NCI-H524 treated with DMSO at 0.1 percent for 48 hours (cell line): ENCODE measurements at regions not wholly inside any gene's neighbourhood (a gene's known extent, or its start where the extent isn't known, plus 50 kb on each side); places are given as distances from the start of the nearest gene placed in this dataset.
"Not testable (repeated sequence)": the region's sequence is repeated elsewhere in the genome, so short reads cannot be mapped to it uniquely, and the experiment has no call there.

Experiments used
- DNase-seq: peaks from one replicate; lab custom pipeline; 2025; lab: John Stamatoyannopoulos, UW

DNA sequence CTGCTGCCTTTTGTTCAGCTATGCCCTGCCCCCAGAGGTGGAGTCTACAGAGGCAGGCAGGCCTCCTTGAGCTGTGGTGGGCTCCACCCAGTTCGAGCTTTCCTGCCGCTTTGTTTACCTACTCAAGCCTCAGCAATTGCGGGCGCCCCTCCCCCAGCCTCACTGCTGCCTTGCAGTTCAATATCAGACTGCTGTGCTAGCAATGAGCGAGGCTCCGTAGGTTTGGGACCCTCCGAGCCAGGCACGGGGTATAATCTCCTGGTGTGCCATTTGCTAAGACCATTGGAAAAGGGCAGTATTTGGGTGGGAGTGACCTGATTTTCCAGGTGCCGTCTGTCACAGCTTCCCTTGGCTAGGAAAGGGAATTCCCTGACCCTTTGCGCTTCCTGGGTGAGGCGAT is 51.9 kb downstream of the DIPK2A start:
- not testable (repeated sequence) for DNase-seq

DNA sequence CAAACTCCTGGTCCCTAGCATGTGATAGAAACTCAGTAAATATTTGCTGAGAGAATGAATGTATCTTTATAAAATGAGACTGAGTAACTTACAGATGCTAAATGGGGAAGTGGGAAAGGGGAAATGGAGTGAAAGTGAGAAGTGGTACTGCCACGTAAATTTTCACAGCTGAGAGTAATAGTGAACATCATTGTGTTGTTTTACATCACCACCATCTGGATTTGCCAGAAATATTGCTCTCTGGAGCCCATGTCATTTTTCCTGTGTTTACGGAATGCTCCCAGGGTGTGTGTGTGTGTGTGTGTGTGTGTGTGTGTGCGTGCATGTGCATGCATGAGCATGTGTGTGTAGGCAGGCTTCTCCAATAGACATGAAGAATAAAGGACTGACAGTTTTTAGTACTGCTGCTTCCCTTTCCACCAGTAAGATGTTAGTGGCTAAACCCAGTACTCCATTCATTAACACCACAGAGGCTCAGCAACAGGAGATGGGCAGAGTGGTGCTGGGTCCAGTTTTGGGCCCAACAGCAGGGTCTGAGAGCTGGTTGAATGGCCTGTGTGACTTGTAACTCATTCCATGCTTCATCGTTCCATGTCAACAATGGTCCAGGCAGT is 57.3 kb downstream of the DIPK2A start:
- no peak for DNase-seq

DNA sequence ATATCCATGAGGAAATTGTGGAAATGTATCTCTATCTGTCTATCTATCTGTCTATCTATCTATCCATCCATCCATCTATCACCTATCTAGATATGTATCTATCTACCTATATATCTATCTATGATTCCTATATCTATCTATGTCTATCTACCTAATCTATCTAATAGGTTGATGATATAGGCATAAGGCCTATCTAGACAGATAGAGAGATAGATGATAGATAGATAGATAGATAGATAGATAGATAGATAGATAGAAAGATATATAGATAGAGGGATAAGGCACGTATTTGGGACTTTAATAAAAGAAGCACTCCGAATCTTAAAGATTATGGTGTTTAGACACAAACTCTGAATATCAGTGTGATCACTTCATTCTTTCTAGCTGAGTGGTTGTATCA is 58.1 kb downstream of the DIPK2A start:
- DNase-seq = no peak

DNA sequence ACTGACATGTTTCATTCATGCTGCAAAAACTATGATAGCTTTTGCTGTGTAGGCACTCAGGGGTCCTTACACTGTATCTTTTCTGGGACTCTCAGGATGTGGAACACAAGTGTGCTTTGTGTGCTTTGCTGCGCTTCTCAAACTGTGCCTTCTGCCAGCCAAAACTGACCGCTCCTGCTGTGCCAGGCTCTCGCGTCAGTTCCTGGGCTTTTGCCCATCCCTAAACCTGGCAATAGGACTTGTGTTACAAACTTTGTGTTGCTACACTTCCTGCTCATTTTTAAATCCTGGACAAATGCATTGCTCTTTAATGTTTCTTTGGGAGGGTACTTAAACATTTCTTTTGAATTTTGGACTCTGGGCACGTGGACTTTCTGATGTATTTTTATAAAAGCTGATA is 60.3 kb downstream of the DIPK2A start:
- no peak for DNase-seq

DNA sequence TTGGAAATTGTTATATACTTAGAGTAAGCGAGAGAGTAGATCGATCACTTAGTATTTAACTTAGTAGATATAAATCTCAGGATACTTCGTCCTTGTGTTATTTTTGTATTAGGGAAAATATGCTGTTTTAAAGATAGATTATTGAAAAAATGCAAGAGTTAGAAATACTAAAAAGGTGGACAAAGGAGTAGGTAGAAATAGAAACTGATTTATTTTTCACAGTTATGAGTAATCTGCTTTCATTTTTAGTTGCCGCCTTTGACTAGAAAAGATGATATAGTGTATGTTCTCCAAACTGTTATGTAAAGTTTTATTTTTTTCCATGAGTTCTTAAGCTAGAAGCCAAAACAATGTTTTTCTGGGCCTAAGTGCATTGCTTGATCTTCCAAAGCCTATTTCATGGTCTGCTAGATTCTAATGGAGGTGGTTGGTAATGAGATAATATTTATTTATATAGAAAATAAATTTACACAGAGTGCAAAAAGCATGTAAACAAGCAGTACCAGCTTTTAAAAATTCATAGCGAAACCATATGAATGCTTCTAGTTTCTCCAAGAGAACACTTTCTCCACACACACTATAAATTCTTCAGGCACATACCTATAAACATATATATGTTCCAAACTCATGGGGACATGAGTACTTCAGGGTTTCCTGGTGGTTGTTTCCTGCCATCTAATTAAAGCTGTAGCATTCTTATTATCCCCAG is 61.1 kb downstream of the DIPK2A start:
- no peak for DNase-seq

DNA sequence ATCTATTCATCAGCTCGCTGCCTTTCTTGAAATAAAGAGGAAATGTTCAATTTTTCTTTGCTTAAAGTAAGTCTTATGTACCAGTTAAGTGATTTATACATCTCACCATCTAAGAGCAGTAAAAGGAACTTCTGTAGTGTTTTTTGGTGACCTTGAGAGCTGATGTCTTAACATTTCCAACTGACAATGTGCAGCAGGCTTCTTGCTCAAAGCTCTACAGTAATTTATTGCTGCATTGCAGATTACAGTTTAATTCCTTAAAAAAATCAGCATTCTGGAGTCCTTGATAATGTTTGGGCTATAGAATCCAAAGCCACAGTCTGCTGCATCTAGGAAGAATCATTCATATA is 61.6 kb downstream of the DIPK2A start:
- no peak for DNase-seq

DNA sequence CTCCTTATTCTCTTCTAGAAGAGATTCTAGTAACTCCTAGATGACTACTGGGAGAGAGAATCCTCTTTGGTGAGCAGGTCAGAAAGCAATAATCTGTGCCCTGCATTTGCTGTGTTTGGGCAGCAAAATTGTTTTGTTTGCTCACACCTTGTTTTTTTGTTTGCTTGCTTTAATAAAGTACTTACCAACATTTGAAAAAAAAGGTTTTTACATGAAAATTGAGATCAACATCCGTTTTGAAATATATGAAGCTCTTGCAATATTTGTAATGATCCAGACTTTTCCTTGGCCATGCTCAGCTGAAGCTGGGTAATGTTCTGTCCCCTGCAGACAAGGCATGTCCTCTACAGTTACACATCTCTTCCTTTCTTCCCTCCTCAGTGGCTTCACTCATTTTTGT is 62.2 kb downstream of the DIPK2A start:
- no peak for DNase-seq

DNA sequence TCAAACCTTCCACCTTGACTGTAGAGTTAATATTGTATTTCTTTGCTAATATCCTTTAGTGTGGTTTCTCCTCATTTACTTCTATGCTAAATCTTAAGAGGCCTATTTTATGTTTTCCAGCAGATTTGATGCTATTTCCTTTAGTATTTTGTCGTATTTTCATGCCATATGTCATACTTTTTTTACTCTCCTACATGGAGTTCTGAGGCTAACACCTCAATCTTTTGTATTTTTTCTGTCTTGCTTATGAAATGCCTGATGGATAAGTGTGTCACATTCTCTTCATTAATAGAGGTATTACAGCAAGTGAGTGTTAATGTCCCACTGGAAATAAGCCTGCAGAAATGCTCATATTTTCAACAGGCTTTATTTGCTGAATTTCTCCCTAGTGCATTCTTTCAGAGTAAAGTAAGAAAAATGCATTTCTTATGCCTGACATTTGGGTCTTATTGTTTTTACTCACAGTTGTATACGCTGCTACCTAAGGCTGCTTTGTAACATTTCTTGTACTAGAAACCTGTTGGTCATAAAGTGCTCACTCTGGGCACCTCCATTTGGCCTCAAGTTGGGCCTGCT is 63.2 kb downstream of the DIPK2A start:
- DNase-seq = no peak

DNA sequence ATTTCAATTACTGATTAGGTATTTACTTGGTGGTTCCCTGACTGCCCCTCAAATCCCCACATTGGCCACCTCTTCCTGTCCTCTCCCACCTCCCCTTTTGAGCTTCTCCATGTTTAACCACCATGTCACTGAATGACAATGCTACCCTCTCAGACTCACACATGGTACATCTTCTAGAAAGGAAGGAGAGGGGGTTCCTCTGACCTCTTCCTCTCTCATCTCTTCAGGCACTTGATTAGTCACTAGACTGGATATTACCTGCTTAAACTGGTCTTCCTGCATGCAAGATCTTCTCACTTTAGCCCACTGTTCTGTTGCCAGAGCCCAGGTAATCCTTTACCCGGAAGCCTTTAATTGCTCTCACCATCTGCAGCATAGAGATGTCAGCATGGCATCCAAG is 64.9 kb downstream of the DIPK2A start:
- DNase-seq = peak; percentile 9

DNA sequence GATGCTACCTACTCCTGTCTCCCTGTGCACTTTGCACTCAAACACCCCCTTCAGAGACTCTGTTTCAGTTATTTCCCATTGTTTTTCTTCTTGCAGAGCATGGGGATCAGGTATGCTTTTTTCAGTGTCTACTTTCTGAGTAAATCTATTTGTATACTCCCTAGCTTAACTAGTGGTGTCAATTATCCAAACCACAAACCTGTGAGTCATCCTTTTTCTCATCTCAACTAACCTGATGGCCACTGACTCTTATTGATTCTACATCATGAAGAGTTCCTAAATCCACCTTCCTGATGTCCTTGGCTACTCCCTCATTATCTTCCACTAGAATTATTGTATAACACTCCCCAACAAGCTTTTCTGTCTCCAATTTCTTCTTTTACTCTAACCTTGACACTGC is 68.0 kb downstream of the DIPK2A start:
- DNase-seq = no peak

DNA sequence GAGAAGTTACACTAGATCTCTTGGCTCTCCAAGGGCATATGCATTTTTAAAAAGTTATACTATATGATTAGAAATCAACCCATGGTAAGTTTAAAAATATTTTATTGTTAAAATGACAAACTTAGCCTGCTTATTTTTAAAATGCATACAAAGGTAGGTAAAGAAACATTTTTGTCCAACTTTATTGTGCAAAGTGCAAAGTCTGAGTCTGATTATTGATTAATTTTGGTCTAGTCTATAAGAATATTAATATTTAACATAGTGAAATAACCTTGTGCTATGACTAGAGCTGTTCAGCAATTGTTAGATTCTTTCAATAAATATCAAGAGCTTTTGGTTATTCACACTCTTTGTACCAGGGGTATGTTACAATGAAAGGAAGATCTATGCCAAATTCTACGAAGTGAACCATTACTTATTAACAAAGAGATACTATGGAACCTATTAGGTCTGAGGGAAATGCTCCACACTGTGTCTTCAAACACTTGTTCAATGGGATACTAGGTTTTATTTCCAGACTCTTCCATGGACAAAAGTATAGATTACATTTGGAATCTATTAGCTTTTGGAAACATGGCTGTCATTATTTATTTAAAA is 70.4 kb downstream of the DIPK2A start:
- DNase-seq = no peak

DNA sequence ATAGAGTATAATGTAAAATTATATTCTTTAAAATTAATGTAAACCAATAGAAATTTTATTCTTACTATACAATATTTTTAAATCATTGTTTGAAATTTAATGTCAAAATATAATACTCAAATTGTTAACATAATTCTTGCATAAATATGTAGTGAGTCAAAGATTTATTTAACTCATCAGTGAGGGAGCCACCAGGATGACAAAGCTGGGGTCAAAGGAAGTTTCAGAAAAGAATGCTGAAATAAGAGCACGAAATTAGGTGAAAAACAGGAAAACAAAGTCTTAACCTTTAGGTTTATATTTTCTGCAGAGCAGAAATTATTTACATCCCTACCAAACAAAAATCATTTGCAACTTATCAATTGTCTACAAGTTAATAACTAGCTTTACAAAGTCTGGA is 74.1 kb downstream of the DIPK2A start:
- no peak for DNase-seq

DNA sequence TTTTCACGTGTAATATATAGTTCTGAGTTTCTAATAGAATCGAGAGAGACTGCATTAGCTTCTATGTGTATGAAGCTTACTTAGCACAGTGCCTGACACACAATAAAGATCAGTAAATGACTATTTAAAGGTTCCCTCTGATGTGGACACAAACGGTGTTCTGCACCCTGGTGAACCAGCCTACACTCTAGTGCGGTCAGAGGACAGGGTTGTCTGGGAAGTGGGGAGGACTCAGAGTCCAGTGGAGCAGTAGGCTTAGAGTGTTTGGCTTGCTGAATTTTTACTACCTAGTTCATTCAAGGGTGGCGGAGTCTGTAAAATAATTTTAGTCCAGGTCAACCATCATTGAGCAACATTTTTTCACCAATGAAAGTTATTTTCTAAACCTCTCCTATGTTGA is 77.8 kb downstream of the DIPK2A start:
- DNase-seq = no peak

DNA sequence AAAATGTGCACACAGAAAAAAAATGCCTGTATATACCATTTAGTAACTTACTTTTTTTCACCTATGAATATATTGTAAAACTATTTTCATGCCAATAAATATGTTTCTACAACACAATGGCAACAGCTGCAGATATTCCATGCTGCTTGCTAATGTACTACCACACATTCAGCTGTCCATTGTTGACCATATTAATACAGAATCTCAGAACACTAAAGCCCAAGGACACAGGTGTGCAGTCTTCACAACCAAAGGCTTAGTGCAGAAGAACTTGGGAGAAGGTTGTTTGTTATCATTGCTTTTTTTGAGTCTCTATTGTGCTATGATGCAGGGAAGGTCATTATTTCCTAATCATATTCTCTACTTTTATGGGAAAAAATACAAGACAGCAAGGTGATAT is 79.6 kb downstream of the DIPK2A start:
- DNase-seq = no peak

DNA sequence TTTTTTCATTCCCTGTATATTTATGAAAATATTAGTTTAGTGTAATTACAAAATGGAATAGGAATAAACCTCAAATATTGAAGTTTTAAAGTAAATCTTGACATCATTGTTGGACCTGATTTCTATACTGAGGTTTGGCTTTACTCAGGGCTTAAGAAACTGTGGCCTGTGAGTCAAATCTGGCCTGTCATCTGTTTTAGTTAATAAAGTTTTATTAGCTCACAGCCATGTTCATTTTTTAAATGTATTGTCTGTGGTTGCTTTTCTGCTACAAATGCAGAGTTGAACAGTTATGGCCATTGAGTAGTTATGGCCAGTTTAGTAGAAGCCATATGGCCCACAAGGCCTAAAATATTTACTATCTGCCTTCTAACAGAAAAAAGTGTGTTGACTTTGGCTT is 80.7 kb downstream of the DIPK2A start:
- no peak for DNase-seq

DNA sequence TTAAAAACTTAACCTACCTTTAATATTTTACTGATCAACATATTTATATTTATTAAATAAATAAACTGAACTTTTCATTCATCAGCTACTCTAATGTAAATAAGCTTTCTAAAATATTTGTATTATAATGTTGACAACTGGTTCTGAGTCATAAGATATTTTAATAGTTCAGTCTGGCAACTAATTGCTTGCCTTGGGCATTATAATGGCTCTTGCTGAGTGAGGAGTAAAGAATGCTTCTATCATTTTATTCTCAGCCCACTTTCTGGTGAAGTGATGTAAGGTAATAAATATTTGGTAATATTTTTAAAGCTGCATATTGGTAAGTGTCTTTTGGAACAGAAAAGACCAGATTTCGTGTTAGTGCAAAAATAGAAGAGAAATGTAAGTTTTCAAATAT is 81.5 kb downstream of the DIPK2A start:
- DNase-seq = no peak

DNA sequence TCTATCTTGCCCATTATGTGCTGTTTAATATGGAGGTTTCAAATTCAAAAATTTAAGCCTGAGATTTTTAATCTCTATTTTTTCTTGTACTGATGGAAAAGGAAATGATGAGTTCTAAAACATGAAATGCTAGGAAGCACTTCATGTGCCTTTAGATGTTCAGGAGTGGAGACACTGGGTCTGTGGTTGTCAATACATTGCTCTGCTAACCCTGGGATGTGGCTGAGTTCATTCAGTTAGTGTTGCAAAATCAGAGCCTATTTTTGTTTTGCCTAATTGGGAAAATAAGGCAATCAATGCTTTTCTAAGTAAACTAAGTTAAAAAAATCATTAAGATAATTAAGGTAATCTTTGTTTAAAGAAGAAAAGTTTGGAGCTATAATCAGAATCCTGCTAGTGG is 83.1 kb downstream of the DIPK2A start:
- no peak for DNase-seq

DNA sequence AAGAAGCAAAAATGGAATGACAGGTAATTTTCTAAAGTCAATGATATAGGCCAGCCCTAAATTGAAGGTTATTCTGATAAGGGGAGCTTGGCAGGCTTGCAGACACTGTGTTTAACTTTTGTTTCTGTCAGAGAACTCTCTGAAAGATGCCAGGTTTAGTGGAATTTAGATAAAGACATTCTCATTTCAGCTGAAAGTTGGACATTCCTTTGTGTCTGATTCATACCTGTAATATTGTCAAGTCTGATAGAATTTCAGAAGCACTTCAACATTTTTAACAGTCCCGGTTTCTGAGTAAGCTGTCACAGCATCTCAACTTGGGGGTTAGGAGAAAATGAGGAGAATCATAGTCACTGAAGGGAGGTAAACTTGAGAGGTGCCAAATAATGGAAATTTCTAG is 84.0 kb downstream of the DIPK2A start:
- no peak for DNase-seq

DNA sequence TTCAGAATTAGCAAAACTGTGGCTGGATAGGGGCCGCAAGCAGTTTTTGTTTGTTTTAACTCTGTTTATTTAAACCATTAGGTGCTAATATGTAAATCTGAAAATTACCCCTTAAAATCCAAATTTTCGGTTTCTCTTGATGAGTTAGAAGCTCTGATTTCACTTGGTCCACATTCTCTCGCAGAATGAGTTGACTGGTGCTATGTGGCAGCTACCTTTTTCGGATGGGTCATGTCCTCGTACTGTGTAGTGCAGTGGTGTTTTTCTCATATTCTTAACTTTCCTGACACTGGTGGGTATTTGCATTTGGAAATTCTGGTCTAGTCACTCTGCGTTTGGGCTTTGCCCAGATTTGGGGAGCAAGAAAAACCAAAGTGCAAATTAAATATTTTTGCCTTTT is 87.1 kb downstream of the DIPK2A start:
- no peak for DNase-seq

DNA sequence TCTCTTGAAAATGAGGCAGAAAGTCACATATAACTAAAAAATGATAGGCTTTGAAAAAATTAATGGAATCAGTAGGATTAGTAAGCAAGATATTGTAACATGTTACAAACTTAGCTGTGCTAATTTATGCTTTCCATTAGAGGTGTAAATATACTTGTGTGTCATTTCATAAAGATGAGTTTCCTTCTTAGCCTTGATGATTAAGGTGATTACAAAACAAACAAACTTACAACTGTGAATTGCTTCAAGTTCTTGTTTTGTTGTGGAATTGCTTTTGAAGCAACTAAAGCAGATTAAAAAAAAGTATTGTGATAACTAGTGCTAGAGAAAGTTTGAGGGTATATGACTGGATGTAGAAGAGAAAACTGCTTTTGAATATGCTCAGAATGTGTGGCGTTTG is 87.9 kb downstream of the DIPK2A start:
- DNase-seq = no peak

DNA sequence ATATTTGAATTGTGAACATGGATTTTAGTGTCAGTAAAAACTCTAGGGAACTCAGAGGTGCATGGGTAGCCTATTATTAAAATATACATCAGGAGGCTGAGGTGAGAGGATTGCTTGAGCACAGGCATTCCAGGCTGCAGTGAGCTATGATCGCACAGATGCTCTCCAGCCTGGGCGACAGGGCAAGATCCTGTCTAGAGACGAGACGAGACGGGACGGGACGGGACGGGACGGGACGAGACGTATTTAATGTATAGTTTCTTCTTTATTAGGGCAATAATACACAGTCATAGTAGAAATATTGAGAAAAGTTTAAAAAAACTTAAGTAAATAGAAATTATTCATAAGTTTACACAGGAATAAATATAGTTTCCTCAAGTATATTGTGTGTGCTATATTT is 89.3 kb downstream of the DIPK2A start:
- no peak for DNase-seq

DNA sequence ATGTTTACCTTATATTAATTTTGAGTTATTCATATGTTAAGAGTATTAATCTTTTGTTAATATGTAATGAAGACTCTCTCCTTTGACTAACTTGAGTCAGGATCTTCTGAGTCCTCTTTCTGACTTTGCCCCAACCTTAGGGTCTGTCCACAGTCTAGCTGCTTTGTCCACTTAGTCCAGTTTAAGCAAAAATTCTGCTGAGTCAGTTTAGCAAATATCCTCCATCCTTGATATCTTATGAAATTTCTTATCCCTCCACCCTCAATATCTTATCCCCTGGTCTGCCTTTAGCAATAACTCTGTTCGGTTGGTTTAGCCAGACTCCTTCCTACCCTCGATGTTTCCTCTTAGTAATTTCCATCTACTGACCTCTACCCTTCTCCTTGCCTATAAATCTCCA is 91.7 kb downstream of the DIPK2A start:
- no peak for DNase-seq

DNA sequence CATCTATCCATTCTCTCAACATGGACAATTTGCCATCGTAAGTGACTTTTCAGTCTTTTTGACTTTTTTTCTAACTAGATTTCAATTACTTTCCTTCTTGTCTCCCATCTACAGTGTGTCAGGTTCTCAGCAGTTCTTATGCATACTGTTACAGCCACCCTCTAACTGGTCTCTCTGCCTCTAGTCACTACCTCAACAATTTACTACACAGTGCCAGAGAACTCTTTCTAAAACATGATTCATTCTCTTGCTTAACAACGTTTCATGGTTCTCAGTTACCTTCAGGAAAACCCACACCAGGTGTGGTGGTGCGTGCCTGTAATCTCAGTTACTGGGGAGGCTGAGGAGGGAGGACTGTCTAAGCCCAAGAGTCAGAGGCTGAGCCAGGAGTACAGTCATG is 95.4 kb downstream of the DIPK2A start:
- DNase-seq = no peak

DNA sequence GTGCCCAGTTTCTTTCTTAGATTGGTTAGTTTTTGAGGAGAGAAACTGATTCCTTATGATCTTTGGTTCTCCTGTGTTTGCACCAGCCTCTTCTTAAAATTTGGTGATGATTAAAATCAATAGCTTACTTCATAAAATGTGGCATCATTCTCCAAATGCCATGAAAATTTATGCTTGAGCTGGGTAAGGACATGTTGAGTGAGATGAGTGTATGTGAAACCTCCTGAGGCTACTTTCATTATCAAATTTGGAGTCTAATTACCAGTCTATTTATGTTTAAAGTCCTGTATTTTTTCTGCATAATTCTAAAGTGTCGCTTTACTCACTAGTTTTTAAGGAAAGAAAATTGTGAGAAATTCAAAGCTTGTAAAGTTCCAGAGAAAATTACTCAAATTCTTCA is 102.1 kb downstream of the DIPK2A start:
- no peak for DNase-seq
